Activated naive CD4-positive, alpha-beta T cell treated with anti-CD3 and anti-CD28 coated beads for 36 hours (primary cell): ENCODE measurements at regions not wholly inside any gene's neighbourhood (a gene's known extent, or its start where the extent isn't known, plus 50 kb on each side); places are given as distances from the start of the nearest gene placed in this dataset.

ENCODE experiments used
- CTCF ChIA-PET: fragments of 350-600 bp; sonication (Branson Sonifier 250); formaldehyde crosslinking; loops from one replicate; lab custom pipeline; 2021; ENCODE audit warnings: antibody characterized with exemption; lab: Charles Lee
- DNase-seq: peaks from one replicate; pipeline ENCODE4 v3.0.0-alpha.2; 2020
- H3K27ac Mint-ChIP-seq: one replicate; pipeline ENCODE4 v1.8.0; 2021; ENCODE audit warnings: mild to moderate bottlenecking, mixed read lengths
- H3K27me3 Mint-ChIP-seq: one replicate; pipeline ENCODE4 v1.8.0; 2021; ENCODE audit warnings: low read depth, mixed read lengths
- H3K36me3 Mint-ChIP-seq: one replicate; pipeline ENCODE4 v1.8.0; 2021; ENCODE audit warnings: low read depth, mixed read lengths
- H3K4me1 Mint-ChIP-seq: one replicate; pipeline ENCODE4 v1.8.0; 2021; ENCODE audit warnings: low read depth, mixed read lengths
- H3K4me3 Mint-ChIP-seq: one replicate; pipeline ENCODE4 v1.8.0; 2021; ENCODE audit warnings: mild to moderate bottlenecking, moderate library complexity, mixed read lengths
- H3K9me3 Mint-ChIP-seq: one replicate; pipeline ENCODE4 v1.8.0; 2021; ENCODE audit warnings: mixed read lengths
- intact Hi-C: fragments of 100-400 bp; cut with micrococcal nuclease; formaldehyde crosslinking; loops from one replicate; pipeline ENCODE4 v1.15.1; 2023

DNA sequence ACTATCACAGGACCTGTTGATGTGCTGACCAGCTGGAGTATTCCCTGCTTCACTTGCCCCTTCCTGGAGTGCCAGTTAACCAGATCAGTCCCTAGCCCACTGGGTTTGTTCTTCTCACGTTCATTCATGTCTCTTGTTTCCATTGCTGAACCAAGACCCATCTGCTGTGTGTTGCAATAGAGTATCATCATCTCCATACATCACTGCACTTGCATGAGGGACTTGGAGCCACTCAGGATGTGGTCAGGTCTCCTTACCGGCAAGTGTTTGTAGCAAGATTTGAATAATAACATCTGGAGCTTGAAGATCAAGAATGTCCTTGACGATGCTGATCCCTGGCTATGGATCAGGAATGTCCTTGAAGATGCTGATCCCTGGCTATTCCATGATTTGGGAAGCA is 358.6 kb downstream of the IRX1 start:
- Mint-ChIP-seq H3K27me3 (no peaks in the 10 kb centered on the region), H3K9me3 (peaks cover 13% of the 10 kb centered on the region), H3K4me1 (no peaks in the 10 kb centered on the region), H3K4me3 (no peak overlapping the region), H3K36me3 (no peaks in the 10 kb centered on the region), H3K27ac (no peak overlapping the region)
- intact Hi-C loops: no loop called here
- no peak for DNase-seq
- CTCF ChIA-PET: no interaction called here

DNA sequence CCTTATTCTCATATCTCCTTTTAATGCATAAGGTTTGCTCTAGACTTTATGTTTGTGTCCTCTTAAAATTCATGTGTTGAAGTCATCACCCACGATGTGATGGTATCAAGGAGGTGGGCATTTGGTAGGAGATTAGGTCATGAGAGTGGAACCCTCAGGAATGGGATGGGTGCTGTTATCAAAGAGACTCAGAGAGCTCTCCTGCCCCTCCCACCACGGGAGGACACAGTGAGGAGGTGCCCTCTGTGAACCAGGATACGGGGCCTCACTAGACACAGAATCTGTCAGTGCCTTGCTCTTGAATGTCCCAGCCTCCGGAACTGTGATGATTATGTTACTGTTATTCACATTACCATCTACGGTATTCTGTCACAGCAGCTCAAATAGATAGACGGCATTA is 359.0 kb downstream of the IRX1 start:
- no peak for DNase-seq
- peaks cover 13% of the 10 kb centered on the region for H3K9me3 Mint-ChIP-seq
- H3K27ac Mint-ChIP-seq: no peak overlapping the region
- H3K27me3 Mint-ChIP-seq: no peaks in the 10 kb centered on the region
- no peaks in the 10 kb centered on the region for H3K36me3 Mint-ChIP-seq
- H3K4me3 Mint-ChIP-seq: no peak overlapping the region
- CTCF ChIA-PET: no interaction called here
- intact Hi-C loops: no loop called here
- no peaks in the 10 kb centered on the region for H3K4me1 Mint-ChIP-seq

DNA sequence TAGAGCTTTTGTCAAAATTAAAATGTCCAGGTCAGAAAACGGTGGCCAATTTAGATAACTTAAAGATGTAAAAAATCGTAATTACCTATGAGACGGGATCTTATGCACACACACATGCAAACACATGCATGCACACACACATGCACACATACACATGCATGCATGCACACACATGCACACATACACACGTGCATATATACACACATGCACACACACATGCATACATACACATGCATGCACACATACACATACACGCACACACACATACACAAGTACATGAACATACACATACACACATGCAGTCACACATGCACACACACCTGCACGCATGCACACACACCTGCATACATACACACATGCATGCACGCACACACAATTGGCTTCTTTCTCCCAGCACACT is 362.0 kb downstream of the IRX1 start:
- H3K4me1 Mint-ChIP-seq: no peaks in the 10 kb centered on the region
- intact Hi-C loops: no loop called here
- H3K27ac Mint-ChIP-seq: no peak overlapping the region
- CTCF ChIA-PET: no interaction called here
- H3K36me3 Mint-ChIP-seq: no peaks in the 10 kb centered on the region
- no peaks in the 10 kb centered on the region for H3K27me3 Mint-ChIP-seq
- no peak for DNase-seq
- H3K9me3 Mint-ChIP-seq: peaks cover 8% of the 10 kb centered on the region
- no peak overlapping the region for H3K4me3 Mint-ChIP-seq

DNA sequence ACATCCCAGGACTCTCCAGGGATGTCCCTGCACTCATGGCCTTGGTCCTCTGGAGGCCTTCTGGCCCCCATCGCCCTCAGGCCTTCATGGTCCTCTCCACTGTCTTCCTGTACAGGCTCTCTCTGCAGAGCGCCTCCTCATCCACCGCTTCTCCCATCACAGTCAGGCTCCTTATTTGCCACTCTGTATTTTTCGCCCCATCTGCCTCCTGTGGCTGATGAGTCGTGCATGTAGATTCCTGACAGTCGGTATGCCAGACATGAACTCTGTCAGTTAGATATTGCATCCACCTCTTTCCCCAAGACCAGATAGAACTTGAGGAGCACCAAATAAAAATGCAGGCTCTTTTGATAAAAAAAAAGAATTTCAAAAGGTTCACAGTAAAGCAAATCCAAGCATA is 362.8 kb downstream of the IRX1 start:
- no peaks in the 10 kb centered on the region for H3K36me3 Mint-ChIP-seq
- no peaks in the 10 kb centered on the region for H3K27me3 Mint-ChIP-seq
- no peak for DNase-seq
- H3K27ac Mint-ChIP-seq: no peak overlapping the region
- no peaks in the 10 kb centered on the region for H3K4me1 Mint-ChIP-seq
- intact Hi-C loops: no loop called here
- H3K4me3 Mint-ChIP-seq: no peak overlapping the region
- CTCF ChIA-PET: no interaction called here
- peaks cover 8% of the 10 kb centered on the region for H3K9me3 Mint-ChIP-seq

GRCh38 chr5:3962113-3962512 is 366.5 kb downstream of the IRX1 start:
- intact Hi-C loops: no loop called here
- no peak overlapping the region for H3K27ac Mint-ChIP-seq
- CTCF ChIA-PET: no interaction called here
- H3K4me3 Mint-ChIP-seq: no peak overlapping the region
- no peak for DNase-seq
- no peaks in the 10 kb centered on the region for H3K36me3 Mint-ChIP-seq
- H3K27me3 Mint-ChIP-seq: no peaks in the 10 kb centered on the region
- H3K9me3 Mint-ChIP-seq: peaks cover 8% of the 10 kb centered on the region
- no peaks in the 10 kb centered on the region for H3K4me1 Mint-ChIP-seq

DNA sequence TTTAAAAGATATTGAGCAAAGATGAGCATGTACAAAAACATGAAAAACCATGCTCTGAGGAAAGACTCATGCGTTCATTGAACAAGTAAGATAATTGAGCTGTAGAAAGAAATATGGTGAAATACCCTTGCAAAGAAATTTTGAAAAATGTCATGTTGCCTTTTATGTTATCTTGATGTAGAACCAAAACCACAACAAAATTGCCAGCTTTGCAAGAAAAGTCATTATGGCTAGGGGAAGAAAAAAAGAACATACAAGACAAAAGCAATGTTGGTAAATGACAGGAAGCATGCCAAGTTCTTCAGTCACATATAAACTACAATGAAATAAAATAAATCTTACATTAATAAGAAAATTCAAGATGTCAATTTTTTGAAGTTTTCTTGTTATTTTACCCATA is 368.0 kb downstream of the IRX1 start:
- H3K4me1 Mint-ChIP-seq: no peaks in the 10 kb centered on the region
- CTCF ChIA-PET: no interaction called here
- H3K27ac Mint-ChIP-seq: no peak overlapping the region
- no peaks in the 10 kb centered on the region for H3K36me3 Mint-ChIP-seq
- intact Hi-C loops: no loop called here
- H3K27me3 Mint-ChIP-seq: no peaks in the 10 kb centered on the region
- no peak for DNase-seq
- no peak overlapping the region for H3K4me3 Mint-ChIP-seq
- H3K9me3 Mint-ChIP-seq: peaks cover 7% of the 10 kb centered on the region

DNA sequence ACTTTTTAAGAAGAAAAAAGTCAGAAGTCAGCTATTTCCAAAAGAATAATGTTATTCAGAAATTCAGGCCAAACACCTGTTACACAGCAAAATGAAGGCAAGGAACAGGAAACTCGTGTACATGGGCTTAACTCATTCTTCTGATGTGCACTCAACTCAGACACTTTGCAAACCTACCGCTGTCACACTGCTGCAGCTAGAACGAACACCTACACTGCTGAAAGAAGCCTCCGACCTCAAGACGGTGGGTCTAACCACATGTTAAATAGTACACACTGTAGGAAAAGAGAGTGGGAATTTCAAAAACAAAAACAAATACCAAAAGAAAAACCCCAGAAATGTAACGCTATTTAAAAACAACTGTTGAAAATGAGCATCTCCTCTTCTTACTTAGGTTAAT is 384.5 kb downstream of the IRX1 start:
- peaks cover 4% of the 10 kb centered on the region for H3K27me3 Mint-ChIP-seq
- CTCF ChIA-PET: no interaction called here
- no peak overlapping the region for H3K4me3 Mint-ChIP-seq
- H3K36me3 Mint-ChIP-seq: no peaks in the 10 kb centered on the region
- DNase-seq: no peak
- peaks cover 8% of the 10 kb centered on the region for H3K9me3 Mint-ChIP-seq
- H3K27ac Mint-ChIP-seq: no peak overlapping the region
- no peaks in the 10 kb centered on the region for H3K4me1 Mint-ChIP-seq
- intact Hi-C loops: no loop called here

DNA sequence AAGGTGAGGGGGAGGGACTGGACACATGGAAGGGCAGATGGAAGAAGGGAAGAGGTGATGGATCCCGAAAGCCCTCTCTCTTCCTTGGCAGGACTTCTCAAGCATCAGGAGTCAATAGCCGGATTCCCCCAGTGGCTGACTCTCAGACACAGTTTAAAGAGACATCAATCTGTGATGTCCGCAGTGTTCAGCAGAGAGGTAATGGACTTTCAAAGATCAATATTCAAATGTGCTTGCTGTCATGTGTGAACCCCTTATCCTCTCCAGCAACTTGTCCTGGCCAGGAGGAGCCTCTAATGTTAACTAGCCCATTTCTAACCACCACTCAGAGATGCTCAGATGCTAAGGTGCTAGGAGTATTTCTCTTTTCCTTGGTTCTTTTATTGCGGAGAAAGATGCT is 392.2 kb downstream of the IRX1 start:
- Mint-ChIP-seq H3K27ac (no peak overlapping the region), H3K36me3 (no peaks in the 10 kb centered on the region), H3K4me3 (no peak overlapping the region)

GRCh38 chr5:3993856-3994473 is 398.3 kb downstream of the IRX1 start:
- CTCF ChIA-PET: no interaction called here
- intact Hi-C loops: no loop called here
- DNase-seq: no peak
- Mint-ChIP-seq H3K9me3 (no peaks in the 10 kb centered on the region), H3K27ac (no peak overlapping the region), H3K4me1 (no peaks in the 10 kb centered on the region), H3K27me3 (no peaks in the 10 kb centered on the region), H3K4me3 (no peak overlapping the region), H3K36me3 (no peaks in the 10 kb centered on the region)

More for the DNA sequence above, 392.2 kb downstream of the IRX1 start:
- intact Hi-C loops: no loop called here
- Mint-ChIP-seq H3K27me3 (peaks cover 4% of the 10 kb centered on the region), H3K9me3 (peaks cover 6% of the 10 kb centered on the region), H3K4me1 (no peaks in the 10 kb centered on the region)
- CTCF ChIA-PET: no interaction called here
- DNase-seq: no peak

DNA sequence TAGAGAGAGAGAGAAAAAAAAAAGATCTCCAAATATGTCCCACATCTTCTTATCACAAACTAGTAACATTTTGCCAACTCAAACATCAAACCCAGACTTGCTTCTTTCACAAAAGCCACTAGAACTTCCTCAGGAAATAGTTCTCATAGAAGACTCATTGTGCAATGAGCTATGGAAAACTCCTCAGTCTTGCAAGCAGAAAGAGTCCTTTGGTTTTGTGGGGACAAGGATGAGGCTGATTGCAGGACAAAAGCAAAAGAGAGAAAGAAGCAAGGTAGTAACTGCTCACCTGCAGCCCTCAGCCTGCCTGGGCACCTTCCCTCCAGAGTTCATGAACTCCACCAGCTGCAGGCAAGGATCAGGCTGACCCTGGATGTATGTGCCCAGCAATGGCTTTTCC is 399.0 kb downstream of the IRX1 start:
- Mint-ChIP-seq H3K27ac (no peak overlapping the region), H3K36me3 (no peaks in the 10 kb centered on the region), H3K4me1 (no peaks in the 10 kb centered on the region), H3K4me3 (no peak overlapping the region), H3K27me3 (no peaks in the 10 kb centered on the region), H3K9me3 (no peaks in the 10 kb centered on the region)
- no peak for DNase-seq
- CTCF ChIA-PET: no interaction called here
- intact Hi-C loops: no loop called here

- DNase-seq: no peak
- CTCF ChIA-PET: no interaction called here
- no peaks in the 10 kb centered on the region for H3K4me1 Mint-ChIP-seq
- H3K27me3 Mint-ChIP-seq: peaks cover 3% of the 10 kb centered on the region
- intact Hi-C loops: no loop called here
- H3K9me3 Mint-ChIP-seq: peaks cover 4% of the 10 kb centered on the region
- no peak overlapping the region for H3K4me3 Mint-ChIP-seq
- H3K36me3 Mint-ChIP-seq: no peaks in the 10 kb centered on the region
- no peak overlapping the region for H3K27ac Mint-ChIP-seq
Measured at GRCh38 chr5:3995954-3996619, 400.5 kb downstream of the IRX1 start.

GRCh38 chr5:3996707-3997336 is 401.2 kb downstream of the IRX1 start:
- Mint-ChIP-seq H3K27me3 (peaks cover 3% of the 10 kb centered on the region), H3K4me1 (no peaks in the 10 kb centered on the region), H3K4me3 (no peak overlapping the region), H3K9me3 (peaks cover 4% of the 10 kb centered on the region), H3K36me3 (no peaks in the 10 kb centered on the region), H3K27ac (no peak overlapping the region)
- DNase-seq: no peak
- CTCF ChIA-PET: no interaction called here
- intact Hi-C loops: no loop called here

GRCh38 chr5:3997670-3998069 is 402.0 kb downstream of the IRX1 start:
- H3K4me1 Mint-ChIP-seq: no peaks in the 10 kb centered on the region
- no peak overlapping the region for H3K4me3 Mint-ChIP-seq
- peaks cover 4% of the 10 kb centered on the region for H3K9me3 Mint-ChIP-seq
- intact Hi-C loops: no loop called here
- no peak for DNase-seq
- no peak overlapping the region for H3K27ac Mint-ChIP-seq
- peaks cover 3% of the 10 kb centered on the region for H3K27me3 Mint-ChIP-seq
- CTCF ChIA-PET: no interaction called here
- H3K36me3 Mint-ChIP-seq: no peaks in the 10 kb centered on the region
